IMR-90 (cell line): ENCODE measurements at regions not wholly inside any gene's neighbourhood (a gene's known extent, or its start where the extent isn't known, plus 50 kb on each side); places are given as distances from the start of the nearest gene placed in this dataset.

Experiments used
- ATAC-seq: fragments of 200-7000 bp; cut with Tn5 transposase; 2 replicates; pipeline ENCODE4 v1.9.1; 2020; ENCODE audit warnings: low read depth, mild to moderate bottlenecking, moderate library complexity
- BruUV-seq: library from RNA; stranded (reverse); fragments of 400-500 nt; replicated peaks from 2 replicates; lab custom pipeline; 2021; lab: Mats Ljungman, UMichigan
- CTCF ChIA-PET: fragments of 300-600 bp; formaldehyde crosslinking; extraction: SDS; loops from one replicate; lab custom pipeline; 2021; ENCODE audit warnings: antibody characterized with exemption; lab: Yijun Ruan, JAX
- POLR2A ChIA-PET: fragments of 300-600 bp; sonication (Branson Sonifier 250); formaldehyde crosslinking; loops from one replicate; lab custom pipeline; 2022; ENCODE audit warnings: antibody characterized with exemption; ENCODE audit not compliant: unreplicated experiment; lab: Charles Lee
- DNase-seq: peaks from one replicate; pipeline ENCODE4 v3.0.0; 2013
- H2AFZ ChIP-seq: replicated peaks from 2 replicates; pipeline ENCODE3; 2013; ENCODE audit warnings: low read length, mild to moderate bottlenecking; ENCODE audit not compliant: poor library complexity
- H2AK5ac ChIP-seq: 2 replicates; pipeline ENCODE4 v1.6.1; 2013; ENCODE audit warnings: low read depth, low read length, inconsistent platforms
- H2AK9ac ChIP-seq: replicated peaks from 2 replicates; pipeline ENCODE3; 2013; ENCODE audit warnings: mild to moderate bottlenecking, low read depth, low read length, moderate library complexity; ENCODE audit not compliant: poor library complexity
- H2BK120ac ChIP-seq: 2 replicates; pipeline ENCODE4 v1.6.1; 2013; ENCODE audit warnings: low read depth, low read length, inconsistent platforms
- H2BK15ac ChIP-seq: 3 replicates; pipeline ENCODE4 v1.6.1; 2013; ENCODE audit warnings: low read depth, low read length, inconsistent platforms
- H2BK20ac ChIP-seq: 2 replicates; pipeline ENCODE4 v1.6.1; 2013; ENCODE audit warnings: low read depth, mild to moderate bottlenecking, inconsistent platforms, low read length, moderate library complexity
- H2BK5ac ChIP-seq: 2 replicates; pipeline ENCODE4 v1.6.1; 2013; ENCODE audit warnings: mild to moderate bottlenecking, low read depth, low read length, inconsistent platforms; ENCODE audit not compliant: poor library complexity, severe bottlenecking
- H3K14ac ChIP-seq: replicated peaks from 2 replicates; pipeline ENCODE4 v1.6.1; 2013; ENCODE audit warnings: low read depth, low read length, inconsistent platforms
- H3K18ac ChIP-seq: 2 replicates; pipeline ENCODE4 v1.6.1; 2013; ENCODE audit warnings: low read depth, low read length, control low read depth
- H3K23ac ChIP-seq: 2 replicates; pipeline ENCODE4 v1.6.1; 2013; ENCODE audit warnings: low read depth, low read length, inconsistent platforms
- H3K27ac ChIP-seq: 2 replicates; pipeline ENCODE4 v1.5.1; 2013; ENCODE audit warnings: mild to moderate bottlenecking, control low read depth, low read length; ENCODE audit not compliant: insufficient read depth
- H3K27me3 ChIP-seq: 2 replicates; pipeline ENCODE4 v1.6.1; 2013; ENCODE audit warnings: low read length; ENCODE audit not compliant: control insufficient read depth, insufficient read depth
- H3K36me3 ChIP-seq: 2 replicates; pipeline ENCODE4 v1.6.1; 2013; ENCODE audit warnings: low read length, mixed read lengths; ENCODE audit not compliant: control insufficient read depth, insufficient read depth
- H3K4ac ChIP-seq: 2 replicates; pipeline ENCODE4 v1.6.1; 2013; ENCODE audit warnings: low read depth, low read length, inconsistent platforms
- H3K4me1 ChIP-seq: 2 replicates; pipeline ENCODE4 v1.6.1; 2013; ENCODE audit warnings: low read length, mixed read lengths; ENCODE audit not compliant: control insufficient read depth, insufficient read depth
- H3K4me2 ChIP-seq: 2 replicates; pipeline ENCODE4 v1.6.1; 2013; ENCODE audit warnings: low read depth, mild to moderate bottlenecking, control low read depth, low read length, moderate library complexity
- H3K4me3 ChIP-seq: 2 replicates; pipeline ENCODE4 v1.5.1; 2013; ENCODE audit warnings: low read depth, mild to moderate bottlenecking, control low read depth, low read length, moderate library complexity; ENCODE audit not compliant: insufficient read depth
- H3K56ac ChIP-seq: 2 replicates; pipeline ENCODE4 v1.6.1; 2013; ENCODE audit warnings: low read length, inconsistent platforms; ENCODE audit not compliant: insufficient read depth; ENCODE audit errors: extremely low read depth
- H3K79me1 ChIP-seq, 2 experiments: 2 replicates each; pipeline ENCODE4 v1.6.1; 2013; ENCODE audit warnings: low read length in 2 of 2, inconsistent platforms in 1 of 2, low read depth in 1 of 2
- H3K9ac ChIP-seq: 2 replicates; pipeline ENCODE4 v1.6.1; 2013; ENCODE audit warnings: low read depth, low read length, control low read depth
- H3K9me1 ChIP-seq: 2 replicates; pipeline ENCODE4 v1.6.1; 2013; ENCODE audit warnings: low read length, inconsistent platforms; ENCODE audit not compliant: insufficient read depth
- H3K9me3 ChIP-seq: 2 replicates; pipeline ENCODE4 v1.6.1; 2013; ENCODE audit warnings: low read length; ENCODE audit not compliant: control insufficient read depth, insufficient read depth
- H4K20me1 ChIP-seq: 2 replicates; pipeline ENCODE4 v1.6.1; 2013; ENCODE audit warnings: low read length, inconsistent platforms; ENCODE audit not compliant: insufficient read depth
- H4K5ac ChIP-seq: 2 replicates; pipeline ENCODE4 v1.6.1; 2013; ENCODE audit warnings: mild to moderate bottlenecking, low read depth, low read length, control low read depth
- H4K8ac ChIP-seq, 2 experiments: 2 replicates each; pipeline ENCODE4 v1.6.1; 2013; ENCODE audit warnings: low read depth in 2 of 2, low read length in 2 of 2, control low read depth in 1 of 2, inconsistent platforms in 1 of 2
- H4K91ac ChIP-seq: 2 replicates; pipeline ENCODE4 v1.6.1; 2013; ENCODE audit warnings: low read depth, low read length, inconsistent platforms; ENCODE audit not compliant: insufficient read depth
- BHLHE40 ChIP-seq: fragments of 150-350 bp; IDR thresholded peaks from 2 replicates; pipeline ENCODE4 v1.6.1; 2016; ENCODE audit warnings: mild to moderate bottlenecking, low read depth, low read length
- CEBPB ChIP-seq: IDR thresholded peaks from 2 replicates; pipeline ENCODE4 v1.6.1; 2012; ENCODE audit warnings: low read depth, low read length, improper control_type of control experiment
- CHD1 ChIP-seq: IDR thresholded peaks from 2 replicates; pipeline ENCODE4 v1.6.1; 2012; ENCODE audit warnings: low read depth, low read length, improper control_type of control experiment
- CTCF ChIP-seq: conservative IDR thresholded peaks from 2 replicates; pipeline ENCODE4 v1.5.1; 2012; ENCODE audit warnings: mild to moderate bottlenecking, low read depth, low read length, improper control_type of control experiment
- FOS ChIP-seq: fragments of 150-350 bp; IDR thresholded peaks from 2 replicates; pipeline ENCODE4 v1.6.1; 2016; ENCODE audit warnings: low read depth, low read length
- MAFK ChIP-seq: IDR thresholded peaks from 2 replicates; pipeline ENCODE4 v1.6.1; 2012; ENCODE audit warnings: low read depth, low read length, improper control_type of control experiment
- MAZ ChIP-seq: IDR thresholded peaks from 2 replicates; pipeline ENCODE4 v1.6.1; 2012; ENCODE audit warnings: low read depth, mild to moderate bottlenecking, low read length, improper control_type of control experiment, moderate library complexity, borderline replicate concordance
- MXI1 ChIP-seq: IDR thresholded peaks from 2 replicates; pipeline ENCODE4 v1.6.1; 2012; ENCODE audit warnings: low read depth, mild to moderate bottlenecking, low read length, moderate library complexity, borderline replicate concordance
- NFE2L2 ChIP-seq: fragments of 150-350 bp; IDR thresholded peaks from 2 replicates; pipeline ENCODE4 v1.6.1; 2016; ENCODE audit warnings: low read depth, mild to moderate bottlenecking, low read length
- POLR2A ChIP-seq: IDR thresholded peaks from 2 replicates; pipeline ENCODE4 v1.6.1; 2012; ENCODE audit warnings: mild to moderate bottlenecking, low read depth, low read length
- RAD21 ChIP-seq: IDR thresholded peaks from 2 replicates; pipeline ENCODE4 v1.6.1; 2012; ENCODE audit warnings: low read length, improper control_type of control experiment
- RCOR1 ChIP-seq: IDR thresholded peaks from 2 replicates; pipeline ENCODE4 v1.6.1; 2012; ENCODE audit warnings: mild to moderate bottlenecking, low read length, improper control_type of control experiment; ENCODE audit not compliant: insufficient replicate concordance
- RFX5 ChIP-seq: IDR thresholded peaks from 2 replicates; pipeline ENCODE4 v1.8.0; 2012; ENCODE audit warnings: low read depth, mild to moderate bottlenecking, low read length, moderate library complexity
- SMC3 ChIP-seq: fragments of 150-350 bp; IDR thresholded peaks from 2 replicates; pipeline ENCODE4 v1.6.1; 2016; ENCODE audit warnings: low read depth, mild to moderate bottlenecking, antibody characterized with exemption, low read length, moderate library complexity
- WGBS, 2 experiments: methylation state at CpG; one replicate each; pipeline versions ENCODE4 v1.1.5 to v1.1.7; 2013; ENCODE audit warnings: missing lambda C conversion rate in 2 of 2; ENCODE audit not compliant: insufficient read length in 1 of 2; ENCODE audit errors: extremely low coverage in 2 of 2; 5-methylcytosine and 5-hydroxymethylcytosine counted together
- dilution Hi-C: fragments of 300-500 bp; cut with HindIII; formaldehyde crosslinking; loops from one replicate; pipeline ENCODE4 v1.14.3; 2018; ENCODE audit warnings: low sequenced_read_pairs; ENCODE audit not compliant: unreplicated experiment
- in situ Hi-C: fragments of 300-500 bp; cut with MboI; formaldehyde crosslinking; loops from 3 replicates; pipeline ENCODE4 v1.14.3; 2019; ENCODE audit warnings: low sequenced_read_pairs, inconsistent platforms, mixed read lengths
- intact Hi-C: fragments of 100-400 bp; cut with micrococcal nuclease; formaldehyde crosslinking; loops from 2 replicates; pipeline ENCODE4 v1.10.0; 2022
- TF ChIP-seq, protein P1 (sequence below): fragments of 150-350 bp; IDR thresholded peaks from 2 replicates; pipeline ENCODE4 v1.6.1; 2017; ENCODE audit warnings: mild to moderate bottlenecking, antibody characterized with exemption, low read length, low read depth
- TF ChIP-seq, protein P2 (sequence below): fragments of 150-350 bp; IDR thresholded peaks from 2 replicates; pipeline ENCODE4 v1.6.1; 2016; ENCODE audit warnings: low read depth, mild to moderate bottlenecking, low read length, moderate library complexity, borderline replicate concordance

- H4K91ac ChIP-seq: no peak overlapping the region
- no peak overlapping the region for H2BK20ac ChIP-seq
- intact Hi-C loops (no loop called here), in situ Hi-C loops (no loop called here), dilution Hi-C loops (no loop called here)
- H2BK5ac ChIP-seq: no peak overlapping the region
- no peaks in the 10 kb centered on the region for H3K36me3 ChIP-seq
- H3K18ac ChIP-seq: no peak overlapping the region
- no peaks in the 10 kb centered on the region for H3K9me3 ChIP-seq
- H3K56ac ChIP-seq: no peak overlapping the region
- BruUV-seq: no TSS peak
- TF ChIP-seq CHD1 (no peak), RCOR1 (no peak), MAZ (no peak), RFX5 (no peak), FOS (no peak), NFE2L2 (no peak), MXI1 (no peak), CTCF (no peak), BHLHE40 (no peak), POLR2A (no peak), MAFK (no peak), SMC3 (no peak), RAD21 (no peak), CEBPB (no peak)
- TF ChIP-seq, protein P1, sequence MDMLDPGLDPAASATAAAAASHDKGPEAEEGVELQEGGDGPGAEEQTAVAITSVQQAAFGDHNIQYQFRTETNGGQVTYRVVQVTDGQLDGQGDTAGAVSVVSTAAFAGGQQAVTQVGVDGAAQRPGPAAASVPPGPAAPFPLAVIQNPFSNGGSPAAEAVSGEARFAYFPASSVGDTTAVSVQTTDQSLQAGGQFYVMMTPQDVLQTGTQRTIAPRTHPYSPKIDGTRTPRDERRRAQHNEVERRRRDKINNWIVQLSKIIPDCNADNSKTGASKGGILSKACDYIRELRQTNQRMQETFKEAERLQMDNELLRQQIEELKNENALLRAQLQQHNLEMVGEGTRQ: no peak
- TF ChIP-seq, protein P2, sequence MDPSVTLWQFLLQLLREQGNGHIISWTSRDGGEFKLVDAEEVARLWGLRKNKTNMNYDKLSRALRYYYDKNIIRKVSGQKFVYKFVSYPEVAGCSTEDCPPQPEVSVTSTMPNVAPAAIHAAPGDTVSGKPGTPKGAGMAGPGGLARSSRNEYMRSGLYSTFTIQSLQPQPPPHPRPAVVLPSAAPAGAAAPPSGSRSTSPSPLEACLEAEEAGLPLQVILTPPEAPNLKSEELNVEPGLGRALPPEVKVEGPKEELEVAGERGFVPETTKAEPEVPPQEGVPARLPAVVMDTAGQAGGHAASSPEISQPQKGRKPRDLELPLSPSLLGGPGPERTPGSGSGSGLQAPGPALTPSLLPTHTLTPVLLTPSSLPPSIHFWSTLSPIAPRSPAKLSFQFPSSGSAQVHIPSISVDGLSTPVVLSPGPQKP: no peak
- H2AK9ac ChIP-seq: no peak overlapping the region
- no peaks in the 10 kb centered on the region for H4K20me1 ChIP-seq
- no peak overlapping the region for H3K9ac ChIP-seq
- H3K4ac ChIP-seq: no peak overlapping the region
- no peaks in the 10 kb centered on the region for H3K4me1 ChIP-seq
- no peaks in the 10 kb centered on the region for H3K9me1 ChIP-seq
- H3K27ac ChIP-seq: no peak overlapping the region
- no peak overlapping the region for H3K23ac ChIP-seq
- no peak overlapping the region for H2AFZ ChIP-seq
- no CpG with 5 or more reads among the region's 1 CpG for WGBS, 2 experiments
- no peak overlapping the region for H2AK5ac ChIP-seq
- no peaks in the 10 kb centered on the region for H3K79me1 ChIP-seq
- no peak overlapping the region for H4K8ac ChIP-seq
- no peak for DNase-seq
- H3K27me3 ChIP-seq: no peaks in the 10 kb centered on the region
- H3K4me2 ChIP-seq: no peak overlapping the region
- POLR2A ChIA-PET: no interaction called here
- H3K4me3 ChIP-seq: no peak overlapping the region
- CTCF ChIA-PET: no interaction called here
- H4K5ac ChIP-seq: no peak overlapping the region
- H2BK120ac ChIP-seq: no peak overlapping the region
- H2BK15ac ChIP-seq: no peak overlapping the region
- no peak for ATAC-seq
- no peak overlapping the region for H3K14ac ChIP-seq
Observed at GRCh38 chr4:117434424-117434823, 349.0 kb upstream of the TRAM1L1 start.
